MV-4-11 (cell line): ENCODE measurements at regions not wholly inside any gene's neighbourhood (a gene's known extent, or its start where the extent isn't known, plus 50 kb on each side); places are given as distances from the start of the nearest gene placed in this dataset.
"Not testable (repeated sequence)": the region's sequence is repeated elsewhere in the genome, so short reads cannot be mapped to it uniquely, and the experiment has no call there.

Source experiments
- DNase-seq: peaks from one replicate; lab custom pipeline; 2025; lab: John Stamatoyannopoulos, UW

DNA sequence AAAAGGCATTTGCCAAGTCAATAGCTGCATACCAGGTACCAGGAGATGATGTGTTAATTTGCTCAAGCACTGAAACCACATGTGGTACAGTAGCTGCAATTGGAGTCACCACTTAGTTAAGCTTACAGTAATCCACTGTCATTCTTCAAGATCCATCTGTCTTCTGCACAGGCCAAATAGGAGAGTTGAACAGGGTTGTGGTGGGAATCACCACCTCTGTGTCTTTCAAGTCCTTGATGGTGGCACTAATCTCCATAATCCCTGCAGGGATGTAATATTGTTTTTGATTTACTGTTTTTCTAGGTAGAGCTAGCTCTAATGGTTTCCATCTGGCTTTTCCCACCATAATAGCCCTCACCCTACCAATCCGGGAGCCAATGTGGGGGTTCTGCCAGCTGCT, 91.9 kb downstream of the FCRL5 start:
- no peak for DNase-seq

GRCh38 chr1:157457279-157457678, 95.0 kb downstream of the FCRL5 start:
- no peak for DNase-seq

- DNase-seq = no peak
Measured at GRCh38 chr1:157455318-157455717, 97.0 kb downstream of the FCRL5 start.

DNA sequence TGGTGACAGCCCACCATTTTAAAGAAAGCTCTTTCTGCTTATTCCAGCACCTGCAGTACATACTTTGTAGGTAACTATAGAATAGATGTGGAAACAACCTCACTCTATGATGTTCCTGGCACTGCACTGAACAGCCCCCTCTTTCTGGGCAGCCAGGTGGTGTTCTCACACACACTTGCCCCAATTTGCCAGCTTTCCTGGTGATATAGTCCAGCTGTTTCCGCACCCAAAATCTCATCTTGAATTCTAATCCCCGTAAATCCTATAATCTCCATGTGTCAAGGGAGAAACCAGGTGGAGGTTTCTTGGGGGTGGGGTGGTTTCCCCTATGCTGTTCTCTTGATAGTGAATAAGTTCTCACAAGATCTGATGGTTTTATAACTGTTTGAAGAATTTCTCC, 102.2 kb downstream of the FCRL5 start:
- DNase-seq = no peak

- no peak for DNase-seq
Measured at GRCh38 chr1:157448636-157449035, 103.7 kb downstream of the FCRL5 start.

DNA sequence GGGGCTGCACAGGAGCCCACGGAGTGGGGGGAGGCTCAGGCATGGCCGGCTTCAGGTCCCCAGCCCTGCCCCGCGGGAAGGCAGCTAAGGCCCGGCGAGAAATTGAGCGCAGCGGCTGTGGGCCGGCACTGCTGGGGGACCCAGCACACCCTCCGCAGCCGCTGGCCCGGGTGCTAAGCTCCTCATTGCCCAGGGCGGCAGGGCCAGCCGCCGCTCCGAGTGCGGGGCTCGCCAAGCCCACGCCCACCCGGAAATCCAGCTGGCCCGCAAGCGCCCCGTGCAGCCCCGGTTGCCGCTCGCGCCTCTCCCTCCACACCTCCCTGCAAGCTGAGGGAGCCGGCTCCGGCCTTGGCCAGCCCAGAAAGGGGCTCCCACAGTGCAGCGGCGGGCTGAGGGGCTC, 106.0 kb downstream of the FCRL5 start:
- DNase-seq = not testable (repeated sequence)

DNA sequence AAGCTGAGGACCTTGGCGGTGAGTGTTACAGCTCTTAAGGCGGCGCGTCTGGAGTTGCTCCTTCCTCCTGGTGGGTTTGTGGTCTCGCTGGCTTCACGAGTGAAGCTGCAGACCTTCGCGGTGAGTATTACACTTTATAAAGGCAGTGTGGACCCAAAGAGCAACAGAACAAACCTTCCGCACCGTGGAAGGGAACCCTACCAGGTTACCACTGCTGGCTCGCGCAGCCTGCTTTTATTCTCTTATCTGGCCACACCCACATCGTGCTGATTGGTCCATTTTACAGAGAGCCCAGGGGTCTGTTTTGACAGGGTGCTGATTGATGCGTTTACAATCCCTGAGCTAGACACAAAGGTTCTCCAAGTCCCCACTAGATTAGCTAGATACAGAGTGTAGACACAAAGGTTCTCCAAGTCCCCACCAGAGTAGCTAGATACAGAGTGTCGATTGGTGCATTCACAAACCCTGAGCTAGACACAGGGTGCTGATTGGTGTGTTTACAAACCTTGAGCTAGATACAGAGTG, 106.6 kb downstream of the FCRL5 start:
- not testable (repeated sequence) for DNase-seq

DNA sequence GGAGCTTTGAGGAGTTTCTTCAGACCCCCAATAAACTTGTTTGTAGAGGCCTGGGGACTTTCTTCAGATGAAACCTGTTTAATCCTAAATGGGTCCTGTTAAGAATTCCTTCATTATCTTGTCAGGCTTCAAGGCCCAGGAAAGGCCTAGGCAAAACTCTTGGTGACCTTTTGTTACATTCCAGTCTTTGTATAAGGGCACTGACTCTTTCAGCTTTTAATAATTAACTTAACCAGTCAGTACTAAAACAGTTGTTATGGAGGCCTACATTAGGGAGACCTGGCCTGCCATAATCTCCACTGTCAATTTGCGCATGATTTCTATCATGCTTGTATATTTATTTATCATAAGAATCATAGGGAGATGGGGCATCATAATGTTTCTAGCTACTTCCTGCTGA, 110.2 kb downstream of the FCRL5 start:
- DNase-seq = no peak

GRCh38 chr1:157439302-157439954, 112.9 kb downstream of the FCRL5 start:
- peak; percentile 51 for DNase-seq

- DNase-seq = no peak
Measured at GRCh38 chr1:157438613-157439012, 113.7 kb downstream of the FCRL5 start.

DNA sequence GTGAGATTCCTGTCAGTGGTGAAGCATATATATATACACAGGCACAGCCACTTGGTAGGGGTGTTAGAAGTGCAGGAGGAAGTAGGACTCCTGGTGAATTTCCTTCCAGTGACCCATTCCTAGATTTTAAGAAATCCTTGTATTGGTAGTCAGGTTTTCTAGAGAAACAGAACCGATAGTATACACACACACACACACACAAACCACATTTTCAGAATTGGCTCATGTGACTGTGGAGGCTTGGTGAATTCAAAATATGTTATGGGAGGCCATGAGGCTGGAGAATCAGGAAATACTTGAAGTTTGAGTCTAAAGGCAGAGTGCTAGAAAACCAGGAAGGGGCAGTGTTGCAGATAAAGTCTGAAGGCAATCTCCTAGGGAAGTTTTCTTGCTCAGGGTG, 114.2 kb downstream of the FCRL5 start:
- peak; percentile 75 for DNase-seq

- DNase-seq = peak; percentile 99
Measured at GRCh38 chr1:157437296-157437695, 115.0 kb downstream of the FCRL5 start.

- DNase-seq = no peak
Measured at GRCh38 chr1:157431751-157432150, 120.6 kb downstream of the FCRL5 start.

DNA sequence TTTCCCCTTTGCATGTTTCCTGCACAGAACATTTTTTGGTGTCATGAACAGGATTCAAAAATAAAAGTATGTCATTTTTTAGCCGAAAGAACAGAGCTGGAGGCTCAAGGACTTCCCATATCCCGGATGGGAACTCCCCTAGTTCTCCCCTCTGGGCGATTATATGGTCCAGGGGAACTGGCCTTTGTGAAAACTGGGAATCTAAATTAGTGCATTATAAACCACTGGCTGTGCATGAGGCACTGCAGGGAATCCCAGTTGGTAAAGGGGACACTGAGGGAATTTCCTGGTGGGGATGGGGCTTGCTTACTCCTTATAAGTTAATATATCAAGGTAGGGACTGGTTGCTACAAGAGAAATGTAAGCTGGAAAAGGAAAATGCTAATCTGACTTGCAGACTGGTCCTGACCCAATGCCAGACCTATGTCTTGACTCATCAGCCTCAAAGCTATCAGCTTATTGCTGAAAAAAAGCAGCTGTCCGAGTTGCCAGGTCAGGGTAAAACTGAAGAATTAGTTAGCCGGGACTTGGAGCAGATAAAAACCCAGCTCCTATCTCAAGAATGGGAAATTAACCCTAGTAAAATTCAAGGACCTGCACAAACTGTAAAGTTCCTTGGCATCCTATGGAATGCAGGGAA, 122.6 kb downstream of the FCRL5 start:
- DNase-seq = no peak

DNA sequence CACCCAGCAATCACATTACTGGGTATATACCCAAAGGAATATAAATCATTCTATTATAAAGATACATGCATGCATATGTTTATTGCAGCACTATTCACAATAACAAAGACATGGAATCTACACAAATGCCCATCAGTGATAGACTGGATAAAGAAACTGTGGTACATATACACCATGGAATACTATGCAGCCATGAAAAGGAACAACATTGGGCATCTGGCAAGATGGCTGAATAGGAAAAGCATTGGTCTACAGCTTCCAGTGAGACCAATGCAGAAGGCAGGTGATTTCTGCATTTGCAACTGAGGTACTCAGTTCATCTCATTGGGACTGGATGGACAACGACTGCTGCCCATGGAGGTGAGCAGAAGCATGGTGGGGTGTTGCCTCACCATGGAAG, 128.6 kb downstream of the FCRL5 start:
- not testable (repeated sequence) for DNase-seq

DNA sequence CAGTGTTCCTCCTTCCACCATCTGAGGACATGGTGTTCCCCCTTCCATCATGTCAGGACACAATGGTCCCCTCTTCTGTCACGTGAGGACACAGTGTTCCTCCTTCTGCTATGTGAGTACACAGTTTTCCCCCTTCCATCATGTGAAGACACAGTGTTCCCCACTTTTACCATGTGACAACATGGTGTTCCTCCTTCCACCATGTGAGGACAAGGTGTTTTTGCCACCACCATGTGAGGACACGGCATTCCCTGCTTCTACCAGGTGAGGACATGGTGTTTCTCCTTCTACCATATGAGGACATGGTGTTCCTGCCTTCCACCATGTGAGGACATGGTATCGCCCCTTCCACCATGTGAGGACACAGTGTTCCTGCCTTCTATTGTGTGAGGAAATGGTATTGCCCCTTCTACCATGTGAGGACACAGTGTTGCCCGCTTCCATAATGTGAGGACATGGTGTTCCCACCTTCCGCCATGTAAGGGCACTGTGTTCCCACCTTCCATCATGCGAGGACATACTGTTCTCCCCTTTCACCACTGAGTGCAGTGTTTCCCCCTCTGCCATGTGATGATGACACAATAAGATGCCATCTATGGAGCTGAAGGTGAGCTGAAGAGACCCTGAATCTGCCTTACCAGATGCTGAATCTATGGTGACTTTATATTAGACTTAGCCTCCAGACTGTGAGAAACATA, 132.3 kb downstream of the FCRL5 start:
- DNase-seq = no peak

DNA sequence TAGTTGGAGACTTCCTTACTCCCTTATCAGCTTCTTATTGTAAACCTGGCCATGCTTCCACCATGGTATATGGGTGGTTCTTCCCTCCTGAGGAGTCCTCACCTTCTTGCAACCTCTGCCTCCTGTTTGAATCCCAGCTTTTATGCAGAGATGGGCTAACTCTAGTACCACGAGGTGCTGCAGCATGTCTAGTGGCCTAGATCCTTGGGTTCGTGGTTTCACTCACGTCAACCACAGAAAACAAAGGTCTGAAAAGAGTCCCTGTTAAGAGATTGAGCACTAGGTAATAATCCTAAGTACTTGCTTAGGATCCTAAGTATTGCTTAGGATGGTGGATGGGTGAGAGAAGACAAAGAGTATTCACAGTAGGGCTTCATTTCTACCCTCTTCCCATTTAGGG, 133.7 kb downstream of the FCRL5 start:
- no peak for DNase-seq

DNA sequence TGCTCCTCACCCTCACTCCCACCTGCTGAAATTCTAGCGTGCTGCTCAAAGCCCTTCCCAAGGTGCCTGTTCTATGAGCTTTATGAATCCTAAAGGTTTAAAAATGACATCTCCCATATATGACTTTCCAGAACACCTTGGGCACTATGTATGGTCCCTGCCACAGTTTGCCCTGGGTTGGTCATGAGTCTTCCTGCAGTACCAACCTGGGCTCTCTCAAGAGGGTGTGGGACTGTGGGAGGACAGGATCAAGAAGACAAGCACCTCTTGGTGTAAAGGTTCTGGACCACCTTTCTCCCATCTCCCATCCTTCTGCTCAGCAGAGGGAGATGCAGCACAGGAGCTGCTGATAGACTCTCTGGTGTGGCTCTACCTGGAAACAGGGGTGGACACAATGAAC, 134.1 kb downstream of the FCRL5 start:
- no peak for DNase-seq

- no peak for DNase-seq
Measured at GRCh38 chr1:157415661-157416060, 136.7 kb downstream of the FCRL5 start.

DNA sequence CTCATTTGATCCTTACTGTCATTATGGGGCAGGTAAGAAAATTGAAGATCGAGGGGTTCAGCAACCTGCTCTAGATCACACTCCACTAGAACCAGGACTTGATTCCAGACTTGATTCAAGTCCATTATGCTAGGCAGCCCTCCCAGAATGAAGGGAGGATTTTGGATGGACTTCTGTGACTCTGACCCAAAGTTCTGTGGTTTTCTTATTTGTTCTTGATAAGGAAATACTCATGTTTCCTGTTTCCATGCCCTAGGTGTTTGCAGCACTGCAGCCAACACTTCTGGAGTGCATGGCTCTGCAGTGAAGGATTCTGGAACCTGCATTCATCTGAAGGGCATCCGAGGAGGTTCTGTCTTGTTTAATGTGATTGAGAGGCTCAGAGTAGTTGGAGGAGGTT, 140.0 kb downstream of the FCRL5 start:
- DNase-seq = no peak

- no peak for DNase-seq
Measured at GRCh38 chr1:157411769-157412168, 140.5 kb downstream of the FCRL5 start.

DNA sequence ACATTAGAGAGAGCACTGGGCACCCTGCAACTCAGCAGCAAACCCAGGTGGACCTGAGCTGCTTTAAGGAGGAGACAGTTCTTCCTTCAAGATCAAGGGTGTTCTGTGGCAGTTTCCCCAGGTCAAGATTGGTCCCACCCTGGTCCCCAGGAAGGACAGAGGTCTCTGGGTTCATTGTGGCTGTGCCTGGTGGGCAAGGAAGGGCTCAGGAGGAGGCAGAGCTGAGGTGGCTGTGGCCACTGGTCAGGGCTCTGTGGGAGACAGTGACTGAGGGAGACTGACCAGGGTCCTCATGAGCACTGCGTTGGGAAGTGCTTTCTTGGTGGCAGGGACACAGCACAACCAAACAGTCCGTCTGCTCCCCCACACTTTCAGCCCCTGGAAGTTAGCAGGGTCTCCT, 141.3 kb downstream of the FCRL5 start:
- DNase-seq = no peak

DNA sequence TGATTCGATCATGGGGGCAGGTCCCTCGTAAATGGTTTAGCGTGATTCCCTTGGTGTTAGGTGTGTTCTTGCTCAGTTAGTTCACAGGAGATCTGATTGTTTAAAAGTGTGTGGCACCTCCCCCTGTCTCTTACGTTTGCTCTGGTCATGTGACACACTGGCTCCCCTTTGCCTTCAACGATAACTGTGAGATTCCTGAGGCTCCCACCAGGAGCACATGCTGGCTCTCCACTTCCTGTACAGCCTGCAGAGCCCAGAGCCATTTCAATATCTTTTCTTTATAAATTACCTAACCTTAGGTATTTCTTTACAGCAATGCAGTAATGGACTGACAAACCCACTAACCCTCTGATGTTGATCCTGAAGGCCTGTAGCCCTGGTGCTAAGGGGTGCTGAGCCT, 141.9 kb downstream of the FCRL5 start:
- DNase-seq = no peak
